AG10803 (cell line): ENCODE measurements at regions not wholly inside any gene's neighbourhood (a gene's known extent, or its start where the extent isn't known, plus 50 kb on each side); places are given as distances from the start of the nearest gene placed in this dataset.
"Not testable (repeated sequence)": the region's sequence is repeated elsewhere in the genome, so short reads cannot be mapped to it uniquely, and the experiment has no call there.

ENCODE experiments used
- DNase-seq: peaks from one replicate; pipeline ENCODE4 v3.0.0; 2010; ENCODE audit warnings: low read depth
- H3K4me3 ChIP-seq: 2 replicates; pipeline ENCODE4 v1.5.1; 2011; ENCODE audit warnings: mild to moderate bottlenecking, low read length, control low read depth
- CTCF ChIP-seq: conservative IDR thresholded peaks from 2 replicates; pipeline ENCODE4 v1.5.1; 2011; ENCODE audit warnings: mild to moderate bottlenecking, low read length, control low read depth, inconsistent platforms

- H3K4me3 ChIP-seq: no peak overlapping the region
- no peak for DNase-seq
- TF ChIP-seq CTCF: no peak
Observed at GRCh38 chr1:222187566-222188332, 360.2 kb downstream of the HHIPL2 start.

GRCh38 chr1:222182641-222183040 lies 365.3 kb downstream of the HHIPL2 start:
- DNase-seq: no peak
- TF ChIP-seq CTCF: no peak
- no peak overlapping the region for H3K4me3 ChIP-seq

- no peak for TF ChIP-seq CTCF
Observed at GRCh38 chr1:222181191-222181590, 366.7 kb downstream of the HHIPL2 start.

GRCh38 chr1:222177496-222177895 lies 370.4 kb downstream of the HHIPL2 start:
- not testable (repeated sequence) for DNase-seq, H3K4me3 ChIP-seq

More at GRCh38 chr1:222181191-222181590, 366.7 kb downstream of the HHIPL2 start:
- no peak for DNase-seq
- no peak overlapping the region for H3K4me3 ChIP-seq

- DNase-seq: peak; percentile 63
- peak; percentile 76 for TF ChIP-seq CTCF
- no peak overlapping the region for H3K4me3 ChIP-seq
Observed at GRCh38 chr1:222171005-222171404, 376.9 kb downstream of the HHIPL2 start.

- no peak for TF ChIP-seq CTCF
- no peak for DNase-seq
- no peak overlapping the region for H3K4me3 ChIP-seq
Observed at GRCh38 chr1:222168621-222169020, 379.3 kb downstream of the HHIPL2 start.

GRCh38 chr1:222167896-222168295 lies 380.0 kb downstream of the HHIPL2 start:
- no peak for DNase-seq
- H3K4me3 ChIP-seq: no peak overlapping the region
- TF ChIP-seq CTCF: no peak
